IPS DF 6.9 (cell line): ENCODE measurements at regions not wholly inside any gene's neighbourhood (a gene's known extent, or its start where the extent isn't known, plus 50 kb on each side); places are given as distances from the start of the nearest gene placed in this dataset.

Source experiments
- DNase-seq: peaks from one replicate; pipeline ENCODE4 v3.0.0-alpha.2; 2013; ENCODE audit warnings: low read depth, low spot score
- H3K27ac ChIP-seq: one replicate; pipeline ENCODE4 v1.5.1; 2013; ENCODE audit warnings: low read length, control low read depth
- H3K27me3 ChIP-seq: 2 replicates; pipeline ENCODE4 v1.6.1; 2013; ENCODE audit warnings: mild to moderate bottlenecking, low read length; ENCODE audit not compliant: control insufficient read depth, insufficient read depth
- H3K36me3 ChIP-seq: 2 replicates; pipeline ENCODE4 v1.6.1; 2013; ENCODE audit warnings: low read length; ENCODE audit not compliant: control insufficient read depth, insufficient read depth
- H3K4me1 ChIP-seq: 2 replicates; pipeline ENCODE4 v1.6.1; 2013; ENCODE audit warnings: low read length; ENCODE audit not compliant: control insufficient read depth, insufficient read depth
- H3K4me3 ChIP-seq: 2 replicates; pipeline ENCODE4 v1.5.1; 2013; ENCODE audit warnings: mild to moderate bottlenecking, low read length
- H3K9me3 ChIP-seq: 2 replicates; pipeline ENCODE4 v1.6.1; 2013; ENCODE audit warnings: low read length, inconsistent platforms; ENCODE audit not compliant: control insufficient read depth, insufficient read depth
- WGBS: extraction: QIAGEN DNeasy Blood & Tissue Kit; methylation state at CpG from one replicate; pipeline ENCODE4 v1.1.7; 2013; ENCODE audit warnings: mixed read lengths, missing lambda C conversion rate; ENCODE audit not compliant: insufficient read length, insufficient coverage; 5-methylcytosine and 5-hydroxymethylcytosine counted together

DNA sequence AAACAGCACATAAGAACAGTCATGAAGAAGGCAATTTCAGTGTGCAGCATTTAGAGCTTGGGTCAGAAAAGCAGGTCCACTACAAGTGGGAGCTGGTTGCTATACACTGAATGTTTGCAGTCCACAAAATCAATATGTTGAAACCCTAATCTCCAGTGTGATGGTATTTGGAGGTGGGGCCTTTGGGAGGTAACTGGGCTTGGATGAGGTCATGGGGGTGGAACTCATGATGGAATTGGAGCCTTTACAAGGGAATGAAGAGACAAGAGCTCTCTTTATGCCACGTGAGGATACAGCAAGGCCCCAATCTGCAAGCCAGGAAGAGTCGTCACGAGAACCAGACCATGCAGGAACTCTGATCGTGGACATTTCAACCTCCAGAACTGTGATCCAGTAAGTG, 216.7 kb upstream of the SLC35B3 start:
- no peaks in the 10 kb centered on the region for H3K27me3 ChIP-seq
- WGBS: no CpG with 5 or more reads among the region's 4 CpGs
- DNase-seq: no peak
- no peaks in the 10 kb centered on the region for H3K9me3 ChIP-seq
- no peak overlapping the region for H3K4me3 ChIP-seq
- H3K4me1 ChIP-seq: no peaks in the 10 kb centered on the region
- no peaks in the 10 kb centered on the region for H3K36me3 ChIP-seq
- no peak overlapping the region for H3K27ac ChIP-seq

DNA sequence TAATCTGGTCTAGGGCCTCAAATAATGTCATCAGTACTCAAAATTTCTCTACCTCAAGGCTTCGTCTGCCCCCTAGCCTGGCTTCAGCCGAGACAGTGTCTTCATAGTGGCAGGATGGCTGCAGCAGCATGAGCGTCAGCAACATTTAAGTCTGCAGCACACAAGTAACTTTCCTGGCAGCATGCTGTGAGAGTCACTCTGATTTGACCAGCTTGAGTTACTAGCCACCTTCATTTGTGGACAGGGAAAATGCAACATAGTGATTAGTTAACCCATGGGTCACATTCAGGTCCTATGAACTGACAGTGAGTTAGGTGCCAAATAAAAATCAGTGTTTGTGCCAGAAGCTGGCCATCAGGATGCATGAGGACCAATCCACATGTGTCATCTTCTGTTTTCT, 209.9 kb upstream of the SLC35B3 start:
- Histone ChIP-seq H3K27me3 (no peaks in the 10 kb centered on the region), H3K27ac (no peak overlapping the region), H3K4me1 (no peaks in the 10 kb centered on the region), H3K4me3 (no peak overlapping the region), H3K36me3 (no peaks in the 10 kb centered on the region), H3K9me3 (no peaks in the 10 kb centered on the region)
- no CpG with 5 or more reads among the region's 3 CpGs for WGBS
- DNase-seq: no peak

- Histone ChIP-seq H3K4me1 (no peaks in the 10 kb centered on the region), H3K36me3 (no peaks in the 10 kb centered on the region), H3K27ac (no peak overlapping the region), H3K4me3 (no peak overlapping the region), H3K27me3 (no peaks in the 10 kb centered on the region), H3K9me3 (no peaks in the 10 kb centered on the region)
- DNase-seq: no peak
- WGBS: no CpG with 5 or more reads among the region's 6 CpGs
These were observed 209.0 kb upstream of the SLC35B3 start for GRCh38 chr6:8644306-8644705.

GRCh38 chr6:8642854-8643253, 207.5 kb upstream of the SLC35B3 start:
- H3K4me3 ChIP-seq: no peak overlapping the region

DNA sequence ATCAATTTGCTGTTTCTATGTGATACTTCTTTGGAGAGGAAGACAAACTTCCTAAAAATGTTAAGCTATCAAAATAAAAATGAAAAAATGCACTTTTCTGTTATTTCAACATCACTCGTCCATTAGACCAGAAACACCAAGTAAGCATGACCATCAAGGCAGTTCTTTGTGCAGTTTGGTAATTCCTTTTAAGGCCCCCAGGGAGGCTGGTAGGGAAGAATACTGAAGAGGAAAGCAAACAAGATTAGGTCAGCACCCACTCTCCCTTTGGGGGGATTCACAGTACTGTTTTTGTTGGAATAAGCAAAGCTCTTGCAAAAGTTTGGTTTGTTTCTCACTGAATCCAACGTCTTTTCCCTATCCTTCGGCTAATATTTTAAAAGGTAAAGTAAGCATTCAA, 206.8 kb upstream of the SLC35B3 start:
- Histone ChIP-seq H3K27ac (no peak overlapping the region), H3K4me3 (no peak overlapping the region), H3K4me1 (no peaks in the 10 kb centered on the region), H3K9me3 (no peaks in the 10 kb centered on the region), H3K36me3 (no peaks in the 10 kb centered on the region), H3K27me3 (no peaks in the 10 kb centered on the region)
- WGBS: no CpG with 5 or more reads among the region's 3 CpGs
- DNase-seq: no peak

More at GRCh38 chr6:8642854-8643253, 207.5 kb upstream of the SLC35B3 start:
- no peaks in the 10 kb centered on the region for H3K36me3 ChIP-seq
- no peaks in the 10 kb centered on the region for H3K9me3 ChIP-seq
- H3K4me1 ChIP-seq: no peaks in the 10 kb centered on the region
- no peak for DNase-seq
- H3K27me3 ChIP-seq: no peaks in the 10 kb centered on the region
- WGBS: no CpG with 5 or more reads among the region's 5 CpGs
- no peak overlapping the region for H3K27ac ChIP-seq

GRCh38 chr6:8639928-8640649, 204.7 kb upstream of the SLC35B3 start:
- no peaks in the 10 kb centered on the region for H3K36me3 ChIP-seq
- H3K9me3 ChIP-seq: no peaks in the 10 kb centered on the region
- no peak for DNase-seq
- no peaks in the 10 kb centered on the region for H3K27me3 ChIP-seq
- H3K4me1 ChIP-seq: no peaks in the 10 kb centered on the region
- H3K4me3 ChIP-seq: no peak overlapping the region
- H3K27ac ChIP-seq: no peak overlapping the region
- WGBS: no CpG with 5 or more reads among the region's 3 CpGs

GRCh38 chr6:8637896-8638597, 202.7 kb upstream of the SLC35B3 start:
- Histone ChIP-seq H3K9me3 (no peaks in the 10 kb centered on the region), H3K4me3 (no peak overlapping the region), H3K4me1 (no peaks in the 10 kb centered on the region), H3K27ac (no peak overlapping the region), H3K36me3 (no peaks in the 10 kb centered on the region), H3K27me3 (no peaks in the 10 kb centered on the region)
- DNase-seq: no peak
- WGBS: no CpG with 5 or more reads among the region's 4 CpGs

DNA sequence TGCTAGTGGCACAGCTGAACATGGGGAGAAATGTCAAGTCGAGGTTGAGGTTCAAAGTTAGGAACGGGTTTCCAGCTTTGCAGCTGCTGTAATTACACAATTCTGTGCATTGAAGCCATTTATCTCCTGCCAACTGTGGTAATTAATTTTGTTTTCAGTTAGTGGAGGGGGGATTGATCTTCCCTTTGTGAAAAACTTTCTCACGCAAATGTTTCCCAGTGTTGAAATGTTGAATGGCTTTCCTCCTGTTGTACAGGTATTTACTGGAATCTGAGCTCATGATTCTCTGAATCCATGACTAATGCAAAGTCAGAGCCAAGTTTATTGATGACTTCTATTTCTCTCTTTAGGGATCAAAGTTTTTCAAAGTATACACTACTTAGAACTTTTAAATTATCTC, 198.4 kb upstream of the SLC35B3 start:
- no peaks in the 10 kb centered on the region for H3K4me1 ChIP-seq
- no peaks in the 10 kb centered on the region for H3K36me3 ChIP-seq
- WGBS: no CpG with 5 or more reads among the region's 3 CpGs
- H3K4me3 ChIP-seq: no peak overlapping the region
- no peak overlapping the region for H3K27ac ChIP-seq
- H3K27me3 ChIP-seq: no peaks in the 10 kb centered on the region
- DNase-seq: no peak
- no peaks in the 10 kb centered on the region for H3K9me3 ChIP-seq

DNA sequence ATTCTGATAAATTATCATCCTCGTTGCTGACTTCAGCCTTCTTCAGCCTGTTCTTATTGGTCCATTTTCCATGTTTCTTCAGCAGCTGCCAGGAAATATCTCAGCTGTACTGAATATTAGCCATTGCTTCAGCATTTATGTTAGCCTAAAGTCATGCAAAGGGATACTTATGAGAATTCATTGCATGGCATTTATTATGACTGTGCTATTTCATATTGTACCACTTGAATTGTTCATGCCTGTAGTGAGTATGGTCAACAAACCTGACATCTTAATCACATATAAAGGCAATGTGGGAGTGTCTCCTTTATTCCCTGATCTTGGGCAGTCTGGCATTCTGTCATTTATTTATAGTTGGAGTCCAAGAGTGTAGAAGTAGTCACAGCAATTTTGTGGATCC, 193.4 kb upstream of the SLC35B3 start:
- H3K4me1 ChIP-seq: no peaks in the 10 kb centered on the region
- no peaks in the 10 kb centered on the region for H3K27me3 ChIP-seq
- no CpG with 5 or more reads among the region's 1 CpG for WGBS
- DNase-seq: no peak
- no peak overlapping the region for H3K27ac ChIP-seq
- H3K4me3 ChIP-seq: no peak overlapping the region
- no peaks in the 10 kb centered on the region for H3K36me3 ChIP-seq
- no peaks in the 10 kb centered on the region for H3K9me3 ChIP-seq

DNA sequence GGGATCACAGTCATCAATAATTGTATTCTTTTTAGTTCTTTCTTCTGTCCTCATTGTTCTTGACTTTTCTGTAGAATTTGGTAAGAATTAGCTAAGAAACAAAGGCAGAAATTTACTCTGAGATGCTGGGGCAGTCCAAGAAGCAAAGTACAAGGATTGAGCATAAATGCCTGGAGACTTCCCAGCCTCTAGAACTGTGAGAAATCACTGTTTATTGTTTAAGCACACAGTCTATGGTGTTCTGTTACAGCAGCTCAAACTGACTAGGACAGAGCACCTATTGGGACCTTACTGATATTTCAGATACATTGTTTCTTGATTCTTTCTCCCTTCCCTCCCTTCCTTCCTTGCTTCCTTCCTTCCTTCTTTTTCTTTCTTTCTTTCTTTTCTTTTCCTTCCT, 192.7 kb upstream of the SLC35B3 start:
- Histone ChIP-seq H3K4me3 (no peak overlapping the region), H3K27ac (no peak overlapping the region)
- no peak for DNase-seq

More for the DNA sequence above, 192.7 kb upstream of the SLC35B3 start:
- Histone ChIP-seq H3K27me3 (no peaks in the 10 kb centered on the region), H3K36me3 (no peaks in the 10 kb centered on the region), H3K4me1 (no peaks in the 10 kb centered on the region), H3K9me3 (no peaks in the 10 kb centered on the region)
